Kidney (tissue), 13 donors: ENCODE measurements at regions not wholly inside any gene's neighbourhood (a gene's known extent, or its start where the extent isn't known, plus 50 kb on each side); places are given as distances from the start of the nearest gene placed in this dataset.

Experiments
- DNase-seq, 5 donors: peaks; one replicate each; pipeline ENCODE4 v3.0.0-alpha.2; 2013 to 2020
- FAIRE-seq: peaks from 2 replicates; lab custom pipeline; 2012; peaks lifted over from hg19 to GRCh38; lab: Jason Lieb, UNC
- H3K27ac ChIP-seq, 2 donors: one replicate each; pipeline ENCODE4 v1.7.0; 2013; ENCODE audit warnings: low read depth in 2 of 2, low read length in 2 of 2, inconsistent platforms in 1 of 2
- H3K27me3 ChIP-seq: one replicate; pipeline ENCODE4 v1.7.1; 2013; ENCODE audit warnings: low read length, inconsistent platforms; ENCODE audit not compliant: control insufficient read depth, insufficient read depth
- H3K36me3 ChIP-seq, 3 donors: one replicate each; pipeline versions ENCODE4 v1.7.0 to v1.7.1; 2013; ENCODE audit warnings: low read length in 3 of 3, control low read depth in 1 of 3, inconsistent platforms in 1 of 3; ENCODE audit not compliant: insufficient read depth in 3 of 3, control insufficient read depth in 2 of 3
- H3K4me1 ChIP-seq, 3 donors: one replicate each; pipeline versions ENCODE4 v1.7.0 to v1.7.1; 2013; ENCODE audit warnings: low read length in 3 of 3, inconsistent platforms in 1 of 3, low read depth in 1 of 3; ENCODE audit not compliant: control insufficient read depth in 2 of 3, insufficient read depth in 2 of 3
- H3K4me3 ChIP-seq, 3 donors: one replicate each; pipeline versions ENCODE4 v1.7.0 to v1.8.1; 2013; ENCODE audit warnings: low read length in 3 of 3, control low read depth in 1 of 3, inconsistent platforms in 1 of 3
- H3K9ac ChIP-seq, 3 donors: one replicate each; pipeline versions ENCODE4 v1.7.0 to v1.7.1; 2013; ENCODE audit warnings: low read length in 3 of 3, control low read depth in 1 of 3, inconsistent platforms in 1 of 3
- H3K9me3 ChIP-seq, 3 donors: one replicate each; pipeline versions ENCODE4 v1.7.0 to v1.7.1; 2013; ENCODE audit warnings: low read length in 3 of 3, control low read depth in 1 of 3, inconsistent platforms in 1 of 3; ENCODE audit not compliant: control insufficient read depth in 2 of 3, insufficient read depth in 1 of 3
- intact Hi-C: fragments of 100-400 bp; cut with DNase I; formaldehyde crosslinking; loops from one replicate; pipeline ENCODE4 v1.11.1; 2022
- TF ChIP-seq, protein P1 (sequence below): IDR thresholded peaks from 3 replicates; pipeline ENCODE4 v1.5.1; 2012; ENCODE audit warnings: mild to moderate bottlenecking, moderate library complexity, borderline replicate concordance; ENCODE audit not compliant: insufficient read depth; ENCODE audit errors: extremely low read depth
- donor health status: control.
- donor health status: control.
- donor health status: control.
- donor health status: control.
- donor health status: control.
- donor health status: DM: yes; HTN: yes; CAD: no.
- donor health status: Normal renal cell carcinoma (clear cell type).

DNA sequence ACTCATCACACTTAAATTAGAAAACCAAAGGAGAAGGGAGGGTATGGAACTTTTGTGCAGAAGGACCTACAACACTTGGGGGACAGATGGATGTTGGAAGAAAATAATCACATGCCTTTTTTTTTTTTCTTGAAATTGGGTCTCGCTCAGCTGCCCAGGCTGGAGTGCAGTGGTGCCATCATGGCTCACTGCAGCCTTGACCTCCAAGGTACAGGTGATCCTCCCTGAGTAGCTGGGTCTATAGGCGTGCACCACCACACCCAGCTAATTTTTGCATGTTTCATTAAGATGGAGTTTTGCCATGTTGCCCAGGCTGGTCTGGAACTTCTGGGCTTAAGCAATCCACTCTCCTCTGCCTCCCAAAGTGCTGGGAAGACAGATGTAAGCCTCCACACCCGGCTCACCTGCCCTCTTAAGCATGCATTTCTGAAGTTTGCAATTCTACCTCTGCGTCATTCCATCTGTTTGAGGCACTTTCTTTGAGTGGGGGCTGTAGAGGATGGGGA, 370.8 kb upstream of the JARID2 start:
- TF ChIP-seq, protein P1, sequence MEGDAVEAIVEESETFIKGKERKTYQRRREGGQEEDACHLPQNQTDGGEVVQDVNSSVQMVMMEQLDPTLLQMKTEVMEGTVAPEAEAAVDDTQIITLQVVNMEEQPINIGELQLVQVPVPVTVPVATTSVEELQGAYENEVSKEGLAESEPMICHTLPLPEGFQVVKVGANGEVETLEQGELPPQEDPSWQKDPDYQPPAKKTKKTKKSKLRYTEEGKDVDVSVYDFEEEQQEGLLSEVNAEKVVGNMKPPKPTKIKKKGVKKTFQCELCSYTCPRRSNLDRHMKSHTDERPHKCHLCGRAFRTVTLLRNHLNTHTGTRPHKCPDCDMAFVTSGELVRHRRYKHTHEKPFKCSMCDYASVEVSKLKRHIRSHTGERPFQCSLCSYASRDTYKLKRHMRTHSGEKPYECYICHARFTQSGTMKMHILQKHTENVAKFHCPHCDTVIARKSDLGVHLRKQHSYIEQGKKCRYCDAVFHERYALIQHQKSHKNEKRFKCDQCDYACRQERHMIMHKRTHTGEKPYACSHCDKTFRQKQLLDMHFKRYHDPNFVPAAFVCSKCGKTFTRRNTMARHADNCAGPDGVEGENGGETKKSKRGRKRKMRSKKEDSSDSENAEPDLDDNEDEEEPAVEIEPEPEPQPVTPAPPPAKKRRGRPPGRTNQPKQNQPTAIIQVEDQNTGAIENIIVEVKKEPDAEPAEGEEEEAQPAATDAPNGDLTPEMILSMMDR: no peak
- Histone ChIP-seq H3K36me3 (no peaks in the 10 kb centered on the region), H3K9me3 (no peaks in the 10 kb centered on the region), H3K4me1 (peaks cover 0 to 4% (median 0%) of the 10 kb centered on the region in 3 donors), H3K4me3 (no peak overlapping the region), H3K27me3 (no peaks in the 10 kb centered on the region), H3K27ac (no peak overlapping the region), H3K9ac (no peak overlapping the region)
- FAIRE-seq (no peak), DNase-seq (no peak)
- intact Hi-C loops: no loop called here

DNA sequence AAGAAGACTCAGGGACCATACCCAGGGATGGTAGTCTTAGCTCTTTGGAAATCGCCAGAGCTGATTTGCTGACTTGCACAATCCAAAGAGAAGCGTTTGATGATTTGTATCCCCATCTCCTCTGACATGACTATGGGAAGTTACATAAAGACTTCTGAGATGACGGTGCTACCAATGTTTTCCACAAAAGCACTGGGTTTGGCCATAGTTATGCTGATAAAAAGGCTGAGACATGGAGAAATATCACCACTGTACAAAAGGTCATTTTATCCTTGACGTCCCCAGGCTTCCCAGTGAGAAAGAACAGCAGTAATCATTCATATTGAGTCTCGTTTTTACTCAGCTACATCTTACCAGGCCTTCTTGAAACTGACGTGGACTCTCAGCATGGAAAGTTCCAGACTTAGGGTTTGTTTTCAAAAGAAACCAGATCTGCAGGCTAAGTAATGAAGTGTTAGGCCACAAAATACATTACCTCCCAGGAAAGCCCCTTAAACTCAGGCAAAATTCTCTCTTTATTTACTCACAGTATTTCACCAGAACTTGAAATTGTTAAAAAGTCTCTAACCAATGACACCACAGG, 370.3 kb upstream of the JARID2 start:
- FAIRE-seq (no peak), DNase-seq (no peak)
- H3K4me3 ChIP-seq: no peak overlapping the region
- H3K27ac ChIP-seq: peak overlapping the region in 1 of 2 donors; percentile 45
- no peaks in the 10 kb centered on the region for H3K9me3 ChIP-seq
- H3K27me3 ChIP-seq: no peaks in the 10 kb centered on the region
- no peak overlapping the region for H3K9ac ChIP-seq
- no peaks in the 10 kb centered on the region for H3K36me3 ChIP-seq
- intact Hi-C loops: no loop called here
- TF ChIP-seq, protein P1: no peak
- H3K4me1 ChIP-seq: peaks cover 0 to 8% (median 0%) of the 10 kb centered on the region in 3 donors

DNA sequence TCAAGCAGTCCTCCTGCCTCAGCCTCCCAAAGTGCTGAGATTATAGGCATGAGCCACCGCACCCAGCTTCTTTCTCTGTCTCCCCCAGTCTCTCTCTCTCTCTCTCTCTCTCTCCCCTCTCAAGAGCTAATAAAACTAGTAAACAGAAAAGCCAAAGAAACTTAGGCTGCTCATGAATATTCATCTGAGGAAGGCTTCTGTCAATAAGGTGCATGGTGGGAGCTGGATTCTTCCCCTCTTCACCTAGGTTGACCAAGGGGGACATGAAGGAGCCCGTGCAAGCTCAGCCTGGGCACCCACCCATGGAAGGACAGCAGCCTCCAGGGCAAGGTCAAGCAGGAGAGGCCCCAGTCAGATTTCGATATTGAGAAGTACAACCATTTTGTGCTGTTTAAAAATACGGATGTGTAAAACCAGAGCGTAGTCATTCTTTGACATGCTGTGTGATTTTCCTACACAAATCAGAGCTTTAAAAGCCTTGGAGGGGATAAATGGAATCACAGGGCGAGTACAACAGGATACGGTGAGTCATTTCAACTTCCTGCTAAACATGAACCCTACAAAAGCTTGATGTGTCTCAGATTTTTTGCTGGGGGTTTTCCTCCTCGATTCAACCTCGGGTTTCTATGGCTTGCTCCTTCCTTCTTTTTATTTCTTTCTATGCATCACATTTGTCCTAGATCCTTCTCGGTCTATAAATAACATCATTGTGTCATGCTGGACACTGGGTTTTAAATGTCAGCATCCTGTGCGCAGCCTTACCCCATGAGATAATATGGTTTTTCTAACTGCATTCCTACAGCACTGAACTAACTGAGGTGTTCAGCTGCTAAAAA, 368.9 kb upstream of the JARID2 start:
- Histone ChIP-seq H3K9ac (no peak overlapping the region), H3K27ac (peak overlapping the region in 1 of 2 donors; percentile 57), H3K4me1 (peaks cover 0 to 8% (median 0%) of the 10 kb centered on the region in 3 donors), H3K9me3 (no peaks in the 10 kb centered on the region), H3K4me3 (no peak overlapping the region), H3K27me3 (no peaks in the 10 kb centered on the region), H3K36me3 (no peaks in the 10 kb centered on the region)
- FAIRE-seq (no peak), DNase-seq (peak in 2 of 5 donors; percentile 52 to 63)
- intact Hi-C loops: no loop called here
- TF ChIP-seq, protein P1: no peak
